HAP-1 (cell line): ENCODE measurements at regions not wholly inside any gene's neighbourhood (a gene's known extent, or its start where the extent isn't known, plus 50 kb on each side); places are given as distances from the start of the nearest gene placed in this dataset.
"Not testable (repeated sequence)": the region's sequence is repeated elsewhere in the genome, so short reads cannot be mapped to it uniquely, and the experiment has no call there.

Experiments
- DNase-seq, 2 experiments: peaks; one replicate each; pipeline ENCODE4 v3.0.0-alpha.2; 2016 to 2020; ENCODE audit warnings: low spot score in 2 of 2
- H3K27me3 ChIP-seq: fragments of 250-450 bp; sonication (Bioruptor Pico); 2 replicates; pipeline ENCODE4 v1.5.1; 2020; ENCODE audit warnings: low read depth, mild to moderate bottlenecking, moderate library complexity
- H3K36me3 ChIP-seq: fragments of 250-450 bp; sonication (Bioruptor Pico); replicated peaks from 2 replicates; pipeline ENCODE4 v1.5.1; 2020; ENCODE audit warnings: mild to moderate bottlenecking
- H3K4me1 ChIP-seq: fragments of 250-450 bp; sonication (Bioruptor Pico); 2 replicates; pipeline ENCODE4 v1.5.1; 2020; ENCODE audit warnings: mild to moderate bottlenecking
- H3K4me3 ChIP-seq: fragments of 250-450 bp; sonication (Bioruptor Pico); 2 replicates; pipeline ENCODE4 v1.5.1; 2020; ENCODE audit warnings: mild to moderate bottlenecking, moderate library complexity
- H3K9me3 ChIP-seq: fragments of 250-450 bp; sonication (Bioruptor Pico); 2 replicates; pipeline ENCODE4 v1.5.1; 2020; ENCODE audit warnings: mild to moderate bottlenecking, moderate library complexity
- in situ Hi-C: fragments of 300-500 bp; cut with MboI; formaldehyde crosslinking; loops from 3 replicates; pipeline ENCODE4 v1.14.3; 2020; ENCODE audit warnings: low sequenced_read_pairs, inconsistent platforms, mixed read lengths

GRCh38 chr12:92408072-92408900 is 262.6 kb upstream of the BTG1 start:
- peak; percentile 22 to 68 for DNase-seq
- Histone ChIP-seq H3K36me3 (no peaks in the 10 kb centered on the region), H3K27me3 (no peaks in the 10 kb centered on the region), H3K9me3 (no peaks in the 10 kb centered on the region), H3K4me1 (no peaks in the 10 kb centered on the region), H3K4me3 (no peak overlapping the region)
- in situ Hi-C loops = no loop called here

- DNase-seq, H3K4me1 ChIP-seq, H3K4me3 ChIP-seq, H3K36me3 ChIP-seq, H3K27me3 ChIP-seq, H3K9me3 ChIP-seq, in situ Hi-C loops: not testable (repeated sequence)
Observed at GRCh38 chr12:92406404-92407070, 260.9 kb upstream of the BTG1 start.

- H3K4me1 ChIP-seq, DNase-seq, H3K4me3 ChIP-seq, H3K27me3 ChIP-seq, H3K9me3 ChIP-seq, H3K36me3 ChIP-seq, in situ Hi-C loops: not testable (repeated sequence)
Observed at GRCh38 chr12:92405801-92406251, 260.2 kb upstream of the BTG1 start.

GRCh38 chr12:92404921-92405320 is 259.3 kb upstream of the BTG1 start:
- Histone ChIP-seq H3K9me3 (no peaks in the 10 kb centered on the region), H3K4me1 (no peaks in the 10 kb centered on the region), H3K4me3 (no peak overlapping the region), H3K36me3 (no peaks in the 10 kb centered on the region), H3K27me3 (no peaks in the 10 kb centered on the region)
- in situ Hi-C loops = no loop called here
- DNase-seq = no peak

GRCh38 chr12:92404259-92404894 is 258.7 kb upstream of the BTG1 start:
- H3K4me3 ChIP-seq = no peak overlapping the region
- no peaks in the 10 kb centered on the region for H3K9me3 ChIP-seq
- in situ Hi-C loops = no loop called here
- H3K27me3 ChIP-seq = no peaks in the 10 kb centered on the region
- no peaks in the 10 kb centered on the region for H3K36me3 ChIP-seq
- no peaks in the 10 kb centered on the region for H3K4me1 ChIP-seq
- DNase-seq = no peak

GRCh38 chr12:92403210-92404175 is 257.8 kb upstream of the BTG1 start:
- in situ Hi-C loops = no loop called here
- no peaks in the 10 kb centered on the region for H3K9me3 ChIP-seq
- no peaks in the 10 kb centered on the region for H3K27me3 ChIP-seq
- H3K36me3 ChIP-seq = no peaks in the 10 kb centered on the region
- H3K4me1 ChIP-seq = no peaks in the 10 kb centered on the region
- no peak for DNase-seq
- no peak overlapping the region for H3K4me3 ChIP-seq

- no peaks in the 10 kb centered on the region for H3K9me3 ChIP-seq
- H3K4me3 ChIP-seq = no peak overlapping the region
- no peak for DNase-seq
- no peaks in the 10 kb centered on the region for H3K4me1 ChIP-seq
- in situ Hi-C loops = no loop called here
- H3K27me3 ChIP-seq = no peaks in the 10 kb centered on the region
- H3K36me3 ChIP-seq = no peaks in the 10 kb centered on the region
Observed at GRCh38 chr12:92402415-92402814, 256.8 kb upstream of the BTG1 start.

- H3K4me1 ChIP-seq = no peaks in the 10 kb centered on the region
- no peak for DNase-seq
- no peak overlapping the region for H3K4me3 ChIP-seq
- H3K36me3 ChIP-seq = no peaks in the 10 kb centered on the region
- no peaks in the 10 kb centered on the region for H3K27me3 ChIP-seq
- in situ Hi-C loops = no loop called here
- no peaks in the 10 kb centered on the region for H3K9me3 ChIP-seq
Observed at GRCh38 chr12:92400006-92400405, 254.4 kb upstream of the BTG1 start.

GRCh38 chr12:92398565-92399309 is 253.1 kb upstream of the BTG1 start:
- no peaks in the 10 kb centered on the region for H3K9me3 ChIP-seq
- no peak for DNase-seq
- no peaks in the 10 kb centered on the region for H3K27me3 ChIP-seq
- no peaks in the 10 kb centered on the region for H3K4me1 ChIP-seq
- in situ Hi-C loops = no loop called here
- H3K36me3 ChIP-seq = no peaks in the 10 kb centered on the region
- H3K4me3 ChIP-seq = no peak overlapping the region

GRCh38 chr12:92396647-92397252 is 251.1 kb upstream of the BTG1 start:
- in situ Hi-C loops = no loop called here
- Histone ChIP-seq H3K9me3 (no peaks in the 10 kb centered on the region), H3K4me1 (no peaks in the 10 kb centered on the region), H3K4me3 (no peak overlapping the region), H3K27me3 (no peaks in the 10 kb centered on the region), H3K36me3 (no peaks in the 10 kb centered on the region)
- DNase-seq = no peak

- Histone ChIP-seq H3K4me1 (no peaks in the 10 kb centered on the region), H3K4me3 (no peak overlapping the region), H3K36me3 (no peaks in the 10 kb centered on the region), H3K9me3 (no peaks in the 10 kb centered on the region), H3K27me3 (no peaks in the 10 kb centered on the region)
- DNase-seq = no peak
- in situ Hi-C loops = no loop called here
Observed at GRCh38 chr12:92395322-92395721, 249.7 kb upstream of the BTG1 start.

- in situ Hi-C loops = no loop called here
- no peaks in the 10 kb centered on the region for H3K9me3 ChIP-seq
- H3K4me1 ChIP-seq = no peaks in the 10 kb centered on the region
- no peaks in the 10 kb centered on the region for H3K36me3 ChIP-seq
- DNase-seq = no peak
- H3K27me3 ChIP-seq = no peaks in the 10 kb centered on the region
- H3K4me3 ChIP-seq = no peak overlapping the region
Observed at GRCh38 chr12:92394895-92395294, 249.2 kb upstream of the BTG1 start.
